Activated T-cell treated with anti-CD3 and anti-CD28 coated beads, Interleukin-2, amount 50 U/mL, for 4 hours (primary cell): ENCODE measurements at regions not wholly inside any gene's neighbourhood (a gene's known extent, or its start where the extent isn't known, plus 50 kb on each side); places are given as distances from the start of the nearest gene placed in this dataset.
"Not testable (repeated sequence)": the region's sequence is repeated elsewhere in the genome, so short reads cannot be mapped to it uniquely, and the experiment has no call there.

Source experiments
- ATAC-seq, 2 donors: fragments of 200-7000 bp; cut with Tn5 transposase; one replicate each; pipeline ENCODE4 v1.10.0; 2021
- DNase-seq: peaks from one replicate; pipeline ENCODE4 v3.0.0-alpha.2; 2020
- H3K27me3 Mint-ChIP-seq: one replicate; pipeline ENCODE4 v1.8.0; 2021; ENCODE audit warnings: low read depth, mixed read lengths
- H3K36me3 Mint-ChIP-seq: one replicate; pipeline ENCODE4 v1.8.0; 2022; ENCODE audit warnings: mixed read lengths; ENCODE audit not compliant: insufficient read depth
- H3K4me1 Mint-ChIP-seq: one replicate; pipeline ENCODE4 v1.8.0; 2021; ENCODE audit warnings: low read depth, mixed read lengths
- H3K4me3 Mint-ChIP-seq: one replicate; pipeline ENCODE4 v1.8.0; 2021; ENCODE audit warnings: mild to moderate bottlenecking, moderate library complexity, mixed read lengths
- H3K9me3 Mint-ChIP-seq: one replicate; pipeline ENCODE4 v1.8.0; 2021; ENCODE audit warnings: mixed read lengths

DNA sequence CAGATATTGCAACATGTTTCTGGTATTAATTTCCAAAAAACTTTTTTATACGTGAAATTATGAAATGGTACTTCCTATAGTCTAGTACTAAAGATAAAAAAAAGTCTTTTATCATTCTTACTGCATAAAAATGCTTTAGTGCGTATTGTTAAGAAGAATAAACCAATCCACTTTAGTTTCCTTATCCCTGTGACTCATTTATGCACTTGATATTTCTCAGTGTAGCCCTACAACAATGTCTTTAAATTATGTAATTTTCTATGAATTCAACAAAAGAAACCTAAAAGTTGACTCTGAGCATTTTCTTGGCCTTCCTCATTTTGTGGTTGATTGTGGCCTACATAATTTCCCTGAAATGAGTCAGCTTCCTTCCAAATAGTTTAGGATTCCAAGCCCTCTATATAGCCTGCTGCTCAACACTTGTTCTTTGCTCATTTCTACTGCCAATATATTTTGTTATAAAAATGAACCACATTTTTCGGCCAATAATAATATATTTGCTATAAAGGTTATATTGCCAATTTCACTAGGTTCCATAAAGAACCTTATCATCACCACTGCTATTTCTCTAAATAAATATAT lies 961.7 kb upstream of the ADAMTS5 start:
- not testable (repeated sequence) for ATAC-seq, H3K4me3 Mint-ChIP-seq, H3K36me3 Mint-ChIP-seq, DNase-seq, H3K4me1 Mint-ChIP-seq, H3K9me3 Mint-ChIP-seq, H3K27me3 Mint-ChIP-seq

DNA sequence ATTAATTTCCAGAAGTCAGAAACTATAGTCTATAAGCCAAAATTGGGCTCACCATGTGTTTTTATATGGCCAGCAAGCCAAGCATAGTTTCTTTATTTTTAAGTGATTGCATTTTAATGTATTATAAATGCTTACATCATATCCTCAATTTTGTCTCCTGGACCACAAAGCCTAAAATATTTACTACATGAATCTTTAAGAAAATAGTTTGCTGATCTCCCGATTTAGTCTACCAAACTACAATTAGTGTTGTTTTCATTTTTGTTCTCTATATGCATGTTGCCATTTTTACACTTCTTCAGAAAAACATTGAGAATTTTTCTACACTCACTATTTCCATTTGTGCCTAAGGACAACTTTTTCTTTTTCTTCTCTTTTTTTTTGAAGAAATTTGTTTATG lies 954.5 kb upstream of the ADAMTS5 start:
- not testable (repeated sequence) for H3K4me3 Mint-ChIP-seq, ATAC-seq, H3K36me3 Mint-ChIP-seq, DNase-seq, H3K4me1 Mint-ChIP-seq, H3K9me3 Mint-ChIP-seq, H3K27me3 Mint-ChIP-seq

DNA sequence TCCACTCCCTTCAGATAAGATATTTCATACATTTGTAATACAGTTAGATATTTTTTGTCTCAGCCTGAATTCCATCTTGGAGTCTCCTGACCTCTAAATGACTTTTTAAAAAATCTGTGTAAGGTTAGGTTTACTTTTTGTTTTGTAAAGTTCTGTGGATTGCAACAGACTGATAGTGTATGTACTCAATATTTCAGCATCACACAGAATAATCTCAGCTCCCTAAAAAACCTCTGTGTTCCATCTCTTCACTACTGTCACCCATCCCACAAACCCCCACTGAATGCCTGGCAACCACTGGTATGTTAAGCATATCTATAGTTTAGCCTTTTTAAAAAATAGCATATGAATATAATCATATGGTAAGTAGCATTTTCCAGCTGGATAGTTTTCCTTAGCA lies 951.1 kb upstream of the ADAMTS5 start:
- not testable (repeated sequence) for H3K4me3 Mint-ChIP-seq, DNase-seq, ATAC-seq

DNA sequence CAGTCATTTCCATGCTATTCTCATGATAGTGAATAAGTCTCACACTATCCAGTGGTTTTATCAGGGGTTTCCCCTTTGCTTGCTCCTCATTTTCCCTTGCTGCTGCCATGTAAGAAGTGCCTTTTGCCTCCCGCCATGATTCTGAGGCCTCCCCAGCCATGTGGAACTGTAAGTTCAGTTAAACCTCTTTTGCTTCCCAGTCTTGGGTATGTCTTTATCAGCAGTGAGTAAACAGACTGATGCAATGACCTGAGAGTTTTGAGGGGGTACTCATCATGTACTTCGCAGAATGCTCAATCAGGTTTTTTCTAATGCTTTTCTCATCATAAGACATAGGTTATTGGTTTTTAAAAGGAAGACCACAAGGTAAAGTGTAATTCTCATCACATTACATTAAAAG lies 949.4 kb upstream of the ADAMTS5 start:
- not testable (repeated sequence) for H3K4me3 Mint-ChIP-seq, H3K9me3 Mint-ChIP-seq, H3K27me3 Mint-ChIP-seq, H3K36me3 Mint-ChIP-seq, ATAC-seq, H3K4me1 Mint-ChIP-seq, DNase-seq

More for the DNA sequence above, 951.1 kb upstream of the ADAMTS5 start:
- not testable (repeated sequence) for H3K9me3 Mint-ChIP-seq, H3K4me1 Mint-ChIP-seq, H3K36me3 Mint-ChIP-seq, H3K27me3 Mint-ChIP-seq

DNA sequence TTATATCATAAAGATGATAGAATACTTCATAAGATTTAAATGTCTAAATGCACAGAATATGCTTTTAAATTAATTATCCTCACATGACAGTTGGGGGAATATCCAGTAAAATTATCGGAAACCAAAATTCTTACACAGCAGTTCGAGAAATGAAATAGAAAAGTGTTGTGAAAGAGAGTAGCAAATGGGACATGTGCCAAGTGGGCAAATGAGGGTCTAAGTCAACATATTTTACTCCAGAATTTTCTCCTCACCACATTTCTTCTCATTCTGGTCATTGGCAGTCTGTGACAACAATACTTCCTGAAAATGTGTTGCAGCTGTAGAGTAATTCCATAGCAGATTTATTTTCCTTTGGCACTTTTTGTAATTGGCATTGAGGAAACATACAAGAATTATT lies 945.2 kb upstream of the ADAMTS5 start:
- H3K27me3 Mint-ChIP-seq, H3K4me3 Mint-ChIP-seq, ATAC-seq, DNase-seq, H3K4me1 Mint-ChIP-seq, H3K36me3 Mint-ChIP-seq: not testable (repeated sequence)
- H3K9me3 Mint-ChIP-seq, result peaks cover 11% of the 10 kb centered on the region

DNA sequence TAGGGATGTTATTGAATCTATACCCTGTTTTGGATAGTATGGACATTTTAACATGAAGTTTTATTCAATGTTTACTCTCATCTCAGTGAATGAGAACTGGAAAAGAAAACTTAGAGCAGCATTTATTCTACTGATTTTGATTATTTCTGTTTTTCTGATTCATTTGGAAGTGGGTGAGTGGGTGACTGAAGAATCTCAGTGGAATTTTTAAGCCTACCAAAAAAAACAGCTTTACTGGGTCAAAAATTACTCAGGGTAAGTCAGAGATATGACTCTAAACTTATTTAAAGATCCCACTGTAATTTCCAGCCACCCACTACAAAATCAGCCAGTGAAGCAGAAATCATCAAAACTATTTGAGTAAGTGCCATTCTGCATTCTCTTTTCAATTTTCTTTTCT lies 942.6 kb upstream of the ADAMTS5 start:
- not testable (repeated sequence) for ATAC-seq, H3K27me3 Mint-ChIP-seq, H3K36me3 Mint-ChIP-seq, H3K9me3 Mint-ChIP-seq, DNase-seq, H3K4me1 Mint-ChIP-seq, H3K4me3 Mint-ChIP-seq

DNA sequence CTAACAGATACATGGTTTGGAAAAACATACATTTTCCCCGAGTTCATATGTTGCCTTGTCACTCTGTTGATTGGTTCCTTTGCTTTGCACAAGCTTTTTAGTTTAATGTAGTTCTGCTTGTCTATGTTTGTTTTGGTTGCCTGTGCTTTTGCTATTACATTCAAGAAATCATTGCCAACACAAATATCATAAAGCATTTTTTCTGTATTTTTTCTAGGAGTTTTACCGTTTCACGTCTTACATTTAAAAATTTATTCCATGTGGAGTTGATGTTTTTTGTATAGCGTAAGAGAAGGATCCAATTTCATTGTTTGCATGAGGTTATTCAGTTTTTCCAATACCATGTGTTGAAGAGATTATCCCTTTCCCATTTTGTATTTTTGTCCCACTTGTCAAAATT lies 941.9 kb upstream of the ADAMTS5 start:
- ATAC-seq, H3K36me3 Mint-ChIP-seq, H3K9me3 Mint-ChIP-seq, H3K4me3 Mint-ChIP-seq, DNase-seq, H3K27me3 Mint-ChIP-seq, H3K4me1 Mint-ChIP-seq: not testable (repeated sequence)

DNA sequence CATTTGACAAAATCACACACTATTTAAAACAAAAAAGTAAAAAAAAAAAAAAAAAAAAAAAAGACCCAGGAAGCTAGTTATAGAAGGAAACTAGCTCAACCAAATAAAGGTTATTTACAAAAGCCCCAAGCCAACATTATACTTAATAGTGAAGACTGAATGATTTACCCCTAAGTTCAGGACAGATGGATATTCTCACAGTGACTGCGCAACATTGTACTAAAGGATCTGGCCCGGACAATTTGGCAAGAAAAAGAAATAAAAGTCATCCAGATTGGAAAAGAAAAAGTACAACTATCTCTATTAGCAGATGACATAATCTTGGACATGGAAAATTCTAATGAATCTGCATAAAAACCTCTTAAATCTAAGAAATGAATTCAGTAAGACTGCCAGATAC lies 936.0 kb upstream of the ADAMTS5 start:
- not testable (repeated sequence) for H3K36me3 Mint-ChIP-seq, H3K4me3 Mint-ChIP-seq, ATAC-seq, H3K4me1 Mint-ChIP-seq, H3K9me3 Mint-ChIP-seq, DNase-seq, H3K27me3 Mint-ChIP-seq

DNA sequence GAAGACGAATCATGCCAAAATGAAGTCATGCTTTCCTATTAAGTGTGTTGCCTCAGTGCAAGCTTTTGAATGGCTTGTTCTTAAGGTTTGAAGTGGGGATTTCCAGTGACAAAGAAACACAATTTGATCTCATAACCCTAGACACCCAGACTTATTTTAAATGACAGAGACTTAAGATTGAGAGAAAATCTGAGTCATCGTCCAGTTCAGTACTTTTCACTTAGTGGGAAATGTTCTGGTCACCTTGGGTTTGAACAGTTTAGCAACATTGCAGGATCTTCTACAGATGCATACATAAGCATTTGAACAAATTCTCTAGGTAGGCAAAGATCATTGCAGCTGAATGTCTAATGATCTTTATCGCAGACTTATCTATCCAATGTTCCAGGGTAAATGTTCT lies 926.7 kb upstream of the ADAMTS5 start:
- not testable (repeated sequence) for DNase-seq, ATAC-seq, H3K36me3 Mint-ChIP-seq, H3K4me3 Mint-ChIP-seq, H3K4me1 Mint-ChIP-seq, H3K27me3 Mint-ChIP-seq, H3K9me3 Mint-ChIP-seq

DNA sequence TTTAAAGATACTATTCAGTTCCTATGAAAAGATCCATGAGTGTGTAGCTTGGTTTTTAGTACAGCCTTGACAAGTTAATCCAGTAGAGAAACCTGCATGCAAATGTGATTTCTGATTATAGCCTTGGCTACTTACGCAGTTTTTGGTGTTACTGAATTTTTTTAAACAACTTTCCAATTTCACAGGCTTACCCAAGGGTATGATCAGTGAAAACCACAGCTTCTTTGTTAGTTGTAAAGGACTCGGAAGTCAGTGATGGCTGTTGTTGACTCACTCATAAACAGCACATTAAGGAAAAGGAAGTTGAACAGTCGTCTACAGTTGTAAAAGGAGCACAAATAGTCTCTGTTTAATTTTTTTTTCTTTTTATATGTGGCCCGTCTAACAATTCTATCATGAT lies 924.6 kb upstream of the ADAMTS5 start:
- not testable (repeated sequence) for ATAC-seq, H3K4me3 Mint-ChIP-seq, DNase-seq, H3K36me3 Mint-ChIP-seq, H3K9me3 Mint-ChIP-seq, H3K4me1 Mint-ChIP-seq, H3K27me3 Mint-ChIP-seq

DNA sequence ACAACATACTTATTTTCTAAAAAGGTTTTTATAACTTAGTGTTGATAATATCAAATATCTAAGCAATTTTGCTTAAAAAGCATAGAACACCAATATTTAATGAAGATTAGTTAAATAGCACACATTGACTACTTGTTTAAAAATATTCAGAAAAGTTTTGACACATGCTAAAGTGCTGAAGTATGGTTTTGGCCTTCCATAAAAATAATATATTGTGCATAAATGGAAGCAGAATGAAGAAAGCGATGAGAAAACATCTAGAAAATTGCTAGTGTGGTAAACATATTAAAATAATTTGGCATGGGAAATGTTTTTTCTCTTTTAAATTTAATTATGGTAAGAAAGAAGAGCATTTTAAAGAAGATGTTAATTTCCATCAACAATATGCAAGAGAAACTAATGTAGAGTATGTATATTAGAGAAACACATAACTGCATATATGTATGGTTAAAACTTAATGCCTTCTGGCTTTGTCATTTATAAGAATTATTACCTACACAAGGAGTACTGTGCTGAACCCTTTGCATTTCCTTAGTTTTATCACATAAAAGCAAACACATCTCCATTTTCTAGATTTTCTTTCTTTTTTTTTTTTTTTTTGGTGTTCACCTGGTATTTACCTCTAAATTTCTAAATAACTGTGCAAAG lies 921.0 kb upstream of the ADAMTS5 start:
- H3K9me3 Mint-ChIP-seq, H3K4me3 Mint-ChIP-seq, DNase-seq, H3K4me1 Mint-ChIP-seq, ATAC-seq, H3K27me3 Mint-ChIP-seq, H3K36me3 Mint-ChIP-seq: not testable (repeated sequence)

DNA sequence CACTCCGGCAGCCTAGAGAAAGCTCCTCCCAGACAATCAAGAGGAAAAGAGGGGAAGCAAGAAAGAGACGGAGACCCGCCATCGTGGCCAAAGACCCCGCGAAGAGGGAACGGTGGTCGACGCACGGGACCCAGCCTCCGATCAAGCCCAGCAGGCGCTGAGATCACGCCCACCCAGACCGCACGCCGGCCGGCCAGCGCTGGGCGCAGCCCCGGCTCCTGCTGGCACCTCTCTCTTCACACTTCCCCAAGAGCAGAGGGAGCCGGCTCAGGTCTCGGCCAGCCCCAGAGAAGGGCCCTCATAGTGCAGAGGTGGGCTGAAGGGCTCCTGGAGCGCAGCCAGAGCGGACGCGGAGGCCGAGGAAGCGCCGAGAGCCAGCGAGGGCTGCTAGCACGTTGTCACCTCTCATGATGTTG lies 918.4 kb upstream of the ADAMTS5 start:
- no peaks in the 10 kb centered on the region for H3K36me3 Mint-ChIP-seq
- H3K9me3 Mint-ChIP-seq, result peaks cover 4% of the 10 kb centered on the region
- ATAC-seq (no peak), DNase-seq (no peak)
- no peak overlapping the region for H3K4me3 Mint-ChIP-seq
- H3K4me1 Mint-ChIP-seq, result no peaks in the 10 kb centered on the region
- H3K27me3 Mint-ChIP-seq, result no peaks in the 10 kb centered on the region

DNA sequence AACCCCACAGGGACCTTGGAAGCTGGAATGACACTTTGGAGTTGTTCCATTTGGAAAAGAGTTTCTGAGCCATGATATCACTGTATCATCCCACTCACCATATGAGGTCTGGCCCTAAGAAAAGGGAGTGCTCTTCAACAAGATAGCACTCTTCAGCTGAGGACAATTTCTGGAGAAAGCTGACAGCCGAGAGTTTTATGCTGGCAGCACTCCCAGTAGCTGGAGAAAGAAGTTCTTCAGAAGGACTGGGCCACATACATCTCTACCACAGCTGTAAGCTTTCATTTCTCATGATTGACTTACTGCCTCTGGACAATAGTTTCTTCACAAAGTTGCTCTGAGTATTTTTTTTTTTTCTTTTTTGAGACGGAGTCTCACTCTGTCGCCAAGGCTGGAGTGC lies 914.4 kb upstream of the ADAMTS5 start:
- not testable (repeated sequence) for H3K9me3 Mint-ChIP-seq, H3K27me3 Mint-ChIP-seq, H3K4me3 Mint-ChIP-seq, DNase-seq, H3K36me3 Mint-ChIP-seq, ATAC-seq, H3K4me1 Mint-ChIP-seq

DNA sequence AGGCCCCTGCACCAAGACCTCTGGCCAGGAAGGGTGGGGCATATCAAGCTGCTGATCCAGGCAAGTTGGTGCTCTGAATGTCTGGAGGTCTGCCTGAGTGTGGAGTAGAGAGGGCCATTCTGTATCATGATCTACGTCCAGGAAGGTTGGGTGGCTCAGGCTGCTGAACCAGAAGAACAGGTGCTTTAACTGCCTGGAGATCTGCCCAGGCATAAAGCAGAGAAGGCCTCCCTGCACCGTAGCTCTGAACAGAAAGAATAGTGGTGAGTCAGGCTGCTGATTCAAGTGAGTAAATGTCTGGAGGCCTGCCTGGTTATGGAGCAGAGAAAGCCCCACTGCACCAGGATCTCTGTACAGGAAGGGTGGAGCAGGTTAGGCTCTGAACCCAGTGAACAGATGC lies 905.5 kb upstream of the ADAMTS5 start:
- H3K27me3 Mint-ChIP-seq, H3K36me3 Mint-ChIP-seq, H3K9me3 Mint-ChIP-seq, H3K4me3 Mint-ChIP-seq, DNase-seq, ATAC-seq, H3K4me1 Mint-ChIP-seq: not testable (repeated sequence)

DNA sequence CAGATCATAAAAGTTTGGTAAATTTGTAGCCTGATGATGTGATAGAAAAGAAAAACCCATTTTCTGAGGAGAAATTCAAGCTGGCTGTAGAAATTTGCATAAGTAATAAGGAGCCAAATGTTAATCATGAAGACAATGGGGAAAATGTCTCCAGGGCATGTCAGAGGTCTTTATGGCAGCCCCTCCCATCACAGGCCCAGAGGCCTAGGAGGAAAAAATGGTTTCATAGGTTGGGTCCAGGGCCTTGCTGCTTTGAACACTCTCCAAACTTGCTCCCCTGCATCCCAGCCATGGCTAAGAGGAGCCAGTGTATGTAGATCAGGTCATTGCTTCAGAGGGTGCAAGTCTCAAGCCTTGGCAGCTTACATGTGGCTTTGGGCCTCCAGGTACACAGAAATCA lies 903.9 kb upstream of the ADAMTS5 start:
- not testable (repeated sequence) for H3K27me3 Mint-ChIP-seq, DNase-seq, H3K9me3 Mint-ChIP-seq, H3K4me1 Mint-ChIP-seq, ATAC-seq, H3K36me3 Mint-ChIP-seq, H3K4me3 Mint-ChIP-seq
